HG03139 (cell line): ENCODE measurements at regions not wholly inside any gene's neighbourhood (a gene's known extent, or its start where the extent isn't known, plus 50 kb on each side); places are given as distances from the start of the nearest gene placed in this dataset.
"Not testable (repeated sequence)": the region's sequence is repeated elsewhere in the genome, so short reads cannot be mapped to it uniquely, and the experiment has no call there.

Source experiments
- ATAC-seq: cut with Tn5 transposase; IDR thresholded peaks from one replicate; pipeline ENCODE4 v1.9.1; 2021; ENCODE audit not compliant: unreplicated experiment

GRCh38 chr10:2053805-2054204, 316.5 kb upstream of the ADARB2 start:
- ATAC-seq, result no peak

- no peak for ATAC-seq
Observed at GRCh38 chr10:2051108-2051507, 313.8 kb upstream of the ADARB2 start.

GRCh38 chr10:2049560-2049959, 312.2 kb upstream of the ADARB2 start:
- no peak for ATAC-seq

- no peak for ATAC-seq
Observed at GRCh38 chr10:2048337-2048973, 311.1 kb upstream of the ADARB2 start.

- ATAC-seq, result no peak
Observed at GRCh38 chr10:2047679-2048078, 310.4 kb upstream of the ADARB2 start.

- no peak for ATAC-seq
Observed at GRCh38 chr10:2043379-2043778, 306.1 kb upstream of the ADARB2 start.

GRCh38 chr10:2038036-2038435, 300.7 kb upstream of the ADARB2 start:
- no peak for ATAC-seq

- no peak for ATAC-seq
Observed at GRCh38 chr10:2037246-2037645, 299.9 kb upstream of the ADARB2 start.

GRCh38 chr10:2036209-2036608, 298.9 kb upstream of the ADARB2 start:
- no peak for ATAC-seq

- ATAC-seq, result no peak
Observed at GRCh38 chr10:2030046-2030445, 292.7 kb upstream of the ADARB2 start.

GRCh38 chr10:2026936-2027335, 289.6 kb upstream of the ADARB2 start:
- ATAC-seq, result no peak

- ATAC-seq, result not testable (repeated sequence)
Observed at GRCh38 chr10:2024750-2025149, 287.4 kb upstream of the ADARB2 start.

- no peak for ATAC-seq
Observed at GRCh38 chr10:2023687-2024086, 286.4 kb upstream of the ADARB2 start.

GRCh38 chr10:2022401-2022800, 285.1 kb upstream of the ADARB2 start:
- no peak for ATAC-seq

GRCh38 chr10:2020836-2021235, 283.5 kb upstream of the ADARB2 start:
- no peak for ATAC-seq

GRCh38 chr10:2019803-2020202, 282.5 kb upstream of the ADARB2 start:
- no peak for ATAC-seq

GRCh38 chr10:2019281-2019680, 282.0 kb upstream of the ADARB2 start:
- ATAC-seq, result no peak

- ATAC-seq, result no peak
Observed at GRCh38 chr10:2014541-2014940, 277.2 kb upstream of the ADARB2 start.

GRCh38 chr10:2012209-2012608, 274.9 kb upstream of the ADARB2 start:
- ATAC-seq, result no peak

GRCh38 chr10:2011106-2011716, 273.9 kb upstream of the ADARB2 start:
- no peak for ATAC-seq

- ATAC-seq, result no peak
Observed at GRCh38 chr10:2005546-2005945, 268.2 kb upstream of the ADARB2 start.

- ATAC-seq, result no peak
Observed at GRCh38 chr10:1992930-1993329, 255.6 kb upstream of the ADARB2 start.

- no peak for ATAC-seq
Observed at GRCh38 chr10:1989090-1989489, 251.8 kb upstream of the ADARB2 start.
